Glutamatergic neuron (in vitro differentiated cells): ENCODE measurements at regions not wholly inside any gene's neighbourhood (a gene's known extent, or its start where the extent isn't known, plus 50 kb on each side); places are given as distances from the start of the nearest gene placed in this dataset.

Experiments
- DNase-seq: peaks from one replicate; pipeline ENCODE4 v3.0.0; 2022
- H3K27ac Mint-ChIP-seq: one replicate; pipeline ENCODE4 v1.8.0; 2020; ENCODE audit warnings: mild to moderate bottlenecking, mixed read lengths, inconsistent platforms; ENCODE audit not compliant: unreplicated experiment
- H3K27me3 Mint-ChIP-seq: one replicate; pipeline ENCODE4 v1.8.0; 2020; ENCODE audit warnings: mild to moderate bottlenecking, moderate library complexity, mixed read lengths, inconsistent platforms; ENCODE audit not compliant: unreplicated experiment
- H3K36me3 Mint-ChIP-seq: one replicate; pipeline ENCODE4 v1.8.0; 2020; ENCODE audit warnings: mild to moderate bottlenecking, mixed read lengths, inconsistent platforms; ENCODE audit not compliant: unreplicated experiment
- H3K4me1 Mint-ChIP-seq: one replicate; pipeline ENCODE4 v1.8.0; 2020; ENCODE audit warnings: mild to moderate bottlenecking, low read depth, mixed read lengths, inconsistent platforms; ENCODE audit not compliant: unreplicated experiment
- H3K4me3 Mint-ChIP-seq: one replicate; pipeline ENCODE4 v1.8.0; 2020; ENCODE audit warnings: mild to moderate bottlenecking, mixed read lengths, inconsistent platforms; ENCODE audit not compliant: unreplicated experiment
- H3K9me3 Mint-ChIP-seq: one replicate; pipeline ENCODE4 v1.8.0; 2020; ENCODE audit warnings: mild to moderate bottlenecking, moderate library complexity, mixed read lengths, inconsistent platforms; ENCODE audit not compliant: unreplicated experiment
- CTCF ChIP-seq: fragments of 200-600 bp; sonication (generic); IDR thresholded peaks from one replicate; pipeline ENCODE4 v1.5.0; 2021; ENCODE audit not compliant: partially characterized antibody, unreplicated experiment

DNA sequence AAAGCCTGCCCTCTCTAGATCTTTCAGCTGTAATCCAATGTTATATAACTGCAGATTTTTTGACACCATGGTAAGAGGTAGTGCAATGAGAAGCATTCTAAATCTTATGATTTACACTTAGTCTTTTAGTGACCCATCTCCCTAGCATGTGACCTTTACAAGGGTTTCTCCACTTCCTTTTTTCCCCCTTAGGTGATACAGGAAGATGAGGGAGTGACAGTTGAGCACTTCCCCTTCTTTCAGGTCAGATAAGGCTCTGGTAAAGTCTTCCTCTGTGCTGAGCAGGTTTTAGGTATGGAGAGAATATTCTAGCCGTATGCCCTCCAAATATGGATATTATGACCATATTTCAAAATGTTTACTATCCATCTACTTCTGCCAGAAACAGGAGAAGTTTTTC is 753.6 kb downstream of the JRKL start:
- DNase-seq: no peak
- H3K36me3 Mint-ChIP-seq: no peaks in the 10 kb centered on the region
- no peaks in the 10 kb centered on the region for H3K4me1 Mint-ChIP-seq
- H3K9me3 Mint-ChIP-seq: peaks cover 2% of the 10 kb centered on the region
- no peak for TF ChIP-seq CTCF
- no peaks in the 10 kb centered on the region for H3K27me3 Mint-ChIP-seq
- H3K4me3 Mint-ChIP-seq: no peak overlapping the region
- H3K27ac Mint-ChIP-seq: no peak overlapping the region

- no peaks in the 10 kb centered on the region for H3K27me3 Mint-ChIP-seq
- H3K4me1 Mint-ChIP-seq: no peaks in the 10 kb centered on the region
- no peaks in the 10 kb centered on the region for H3K9me3 Mint-ChIP-seq
- H3K4me3 Mint-ChIP-seq: no peak overlapping the region
- H3K36me3 Mint-ChIP-seq: no peaks in the 10 kb centered on the region
- TF ChIP-seq CTCF: no peak
- DNase-seq: no peak
- H3K27ac Mint-ChIP-seq: no peak overlapping the region
These were observed 759.9 kb downstream of the JRKL start for GRCh38 chr11:97149741-97150140.

GRCh38 chr11:97157221-97157740 is 767.5 kb downstream of the JRKL start:
- H3K27ac Mint-ChIP-seq: no peak overlapping the region
- no peaks in the 10 kb centered on the region for H3K4me1 Mint-ChIP-seq
- H3K36me3 Mint-ChIP-seq: no peaks in the 10 kb centered on the region
- no peaks in the 10 kb centered on the region for H3K9me3 Mint-ChIP-seq
- H3K27me3 Mint-ChIP-seq: no peaks in the 10 kb centered on the region
- no peak for DNase-seq
- H3K4me3 Mint-ChIP-seq: no peak overlapping the region
- TF ChIP-seq CTCF: no peak

GRCh38 chr11:97158243-97158642 is 768.4 kb downstream of the JRKL start:
- H3K4me3 Mint-ChIP-seq: no peak overlapping the region

GRCh38 chr11:97163631-97164191 is 773.9 kb downstream of the JRKL start:
- Mint-ChIP-seq H3K4me3 (no peak overlapping the region), H3K4me1 (no peaks in the 10 kb centered on the region), H3K27me3 (no peaks in the 10 kb centered on the region), H3K9me3 (no peaks in the 10 kb centered on the region), H3K36me3 (no peaks in the 10 kb centered on the region), H3K27ac (no peak overlapping the region)
- no peak for DNase-seq
- TF ChIP-seq CTCF: no peak

More at GRCh38 chr11:97158243-97158642, 768.4 kb downstream of the JRKL start:
- Mint-ChIP-seq H3K4me1 (no peaks in the 10 kb centered on the region), H3K36me3 (no peaks in the 10 kb centered on the region), H3K27ac (no peak overlapping the region), H3K27me3 (no peaks in the 10 kb centered on the region), H3K9me3 (no peaks in the 10 kb centered on the region)
- no peak for DNase-seq
- TF ChIP-seq CTCF: no peak
